Tibial nerve (tissue), 4 donors: ENCODE measurements at regions not wholly inside any gene's neighbourhood (a gene's known extent, or its start where the extent isn't known, plus 50 kb on each side); places are given as distances from the start of the nearest gene placed in this dataset.

ENCODE experiments used
- DNase-seq, 2 donors: peaks; one replicate each; pipeline ENCODE4 v3.0.0-alpha.2; 2019; ENCODE audit warnings: low spot score in 2 of 2
- H3K27ac ChIP-seq, 4 donors: fragments of 200-600 bp; sonication (generic) in 3 of 4; one replicate each; pipeline ENCODE4 v1.5.1; 2017 to 2019; ENCODE audit warnings: mild to moderate bottlenecking in 1 of 4
- H3K27me3 ChIP-seq, 2 donors: fragments of 200-600 bp; sonication (generic) in 1 of 2; one replicate each; pipeline versions ENCODE4 v1.5.1 to v1.6.0; 2017 to 2019
- H3K36me3 ChIP-seq, 3 donors: fragments of 200-600 bp; sonication (generic); one replicate each; pipeline ENCODE4 v1.5.1; 2018 to 2019
- H3K4me1 ChIP-seq, 4 donors: fragments of 200-600 bp; sonication (generic) in 3 of 4; one replicate each; pipeline ENCODE4 v1.5.1; 2017 to 2019
- H3K4me3 ChIP-seq, 4 donors: fragments of 200-600 bp; sonication (generic) in 3 of 4; one replicate each; pipeline ENCODE4 v1.5.1; 2017 to 2019; ENCODE audit warnings: mild to moderate bottlenecking in 1 of 4, moderate library complexity in 1 of 4
- H3K9me3 ChIP-seq, 4 donors: fragments of 200-600 bp; sonication (generic) in 3 of 4; one replicate each; pipeline ENCODE4 v1.5.1; 2017 to 2019
- CTCF ChIP-seq, 5 experiments: fragments of 200-600 bp in 3 of 5; fragments of 450-650 bp in 2 of 5; sonication (generic) in 3 of 5; IDR thresholded peaks; one replicate each; pipeline ENCODE4 v1.5.1; 2016 to 2019; ENCODE audit warnings: antibody characterized with exemption in 5 of 5, mild to moderate bottlenecking in 3 of 5, moderate library complexity in 2 of 5
- EP300 ChIP-seq, 2 donors: sonication (generic); formaldehyde crosslinking; IDR thresholded peaks; one replicate each; pipeline ENCODE4 v1.6.1; 2017; ENCODE audit warnings: antibody characterized with exemption in 2 of 2, mild to moderate bottlenecking in 1 of 2
- POLR2A ChIP-seq, 2 donors: fragments of 450-650 bp; IDR thresholded peaks; one replicate each; pipeline ENCODE4 v1.6.1; 2017; ENCODE audit warnings: antibody characterized with exemption in 2 of 2, mild to moderate bottlenecking in 2 of 2, moderate library complexity in 2 of 2
- WGBS, 2 donors: methylation state at CpG; one replicate each; pipeline ENCODE4 v1.1.5; 2018; 5-methylcytosine and 5-hydroxymethylcytosine counted together

- H3K4me3 ChIP-seq: no peak overlapping the region
- TF ChIP-seq CTCF (IDR thresholded peaks at IDR 0.05) (no peak), POLR2A (IDR thresholded peaks at IDR 0.05) (no peak), EP300 (IDR thresholded peaks at IDR 0.05) (no peak)
- no peaks in the 10 kb centered on the region for H3K27me3 ChIP-seq
- WGBS, 2 donors: 80 to 85% methylated on average over 1 of the region's 1 CpG
- no peaks in the 10 kb centered on the region for H3K9me3 ChIP-seq
- no peaks in the 10 kb centered on the region for H3K36me3 ChIP-seq
- peaks cover 0 to 18% (median 5%) of the 10 kb centered on the region in 4 donors for H3K4me1 ChIP-seq
- DNase-seq: no peak
- H3K27ac ChIP-seq: no peak overlapping the region
Observed at GRCh38 chr21:27265492-27265891, 298.6 kb upstream of the ADAMTS5 start.

GRCh38 chr21:27261676-27262075 is 294.8 kb upstream of the ADAMTS5 start:
- Histone ChIP-seq H3K4me3 (no peak overlapping the region), H3K9me3 (no peaks in the 10 kb centered on the region), H3K4me1 (no peaks in the 10 kb centered on the region), H3K36me3 (no peaks in the 10 kb centered on the region), H3K27me3 (no peaks in the 10 kb centered on the region), H3K27ac (no peak overlapping the region)
- no peak for TF ChIP-seq CTCF (IDR thresholded peaks at IDR 0.05)
- TF ChIP-seq EP300 (IDR thresholded peaks at IDR 0.05): no peak
- TF ChIP-seq POLR2A (IDR thresholded peaks at IDR 0.05): no peak
- WGBS, 2 donors: 72 to 82% methylated on average over 2 of the region's 2 CpGs
- DNase-seq: no peak

GRCh38 chr21:27260728-27261127 is 293.8 kb upstream of the ADAMTS5 start:
- TF ChIP-seq CTCF (IDR thresholded peaks at IDR 0.05): no peak
- no peak for TF ChIP-seq POLR2A (IDR thresholded peaks at IDR 0.05)
- TF ChIP-seq EP300 (IDR thresholded peaks at IDR 0.05): no peak
- Histone ChIP-seq H3K4me3 (no peak overlapping the region), H3K36me3 (no peaks in the 10 kb centered on the region), H3K4me1 (no peaks in the 10 kb centered on the region), H3K27me3 (no peaks in the 10 kb centered on the region), H3K27ac (no peak overlapping the region), H3K9me3 (no peaks in the 10 kb centered on the region)
- no peak for DNase-seq
- WGBS, 2 donors: 92 to 98% methylated on average over 2 of the region's 2 CpGs

- Histone ChIP-seq H3K4me3 (no peak overlapping the region), H3K9me3 (no peaks in the 10 kb centered on the region), H3K27ac (peak overlapping the region in 2 of 4 donors; percentile 39 to 46), H3K27me3 (no peaks in the 10 kb centered on the region), H3K36me3 (no peaks in the 10 kb centered on the region), H3K4me1 (no peaks in the 10 kb centered on the region)
- WGBS, 2 donors: 73 to 77% methylated on average over 10 of the region's 10 CpGs
- TF ChIP-seq POLR2A (IDR thresholded peaks at IDR 0.05) (no peak), CTCF (IDR thresholded peaks at IDR 0.05) (no peak), EP300 (IDR thresholded peaks at IDR 0.05) (no peak)
- no peak for DNase-seq
Observed at GRCh38 chr21:27258742-27259448, 292.0 kb upstream of the ADAMTS5 start.

- Histone ChIP-seq H3K27me3 (no peaks in the 10 kb centered on the region), H3K27ac (peak overlapping the region in 2 of 4 donors; percentile 39 to 46), H3K4me3 (no peak overlapping the region), H3K36me3 (no peaks in the 10 kb centered on the region), H3K4me1 (no peaks in the 10 kb centered on the region), H3K9me3 (no peaks in the 10 kb centered on the region)
- 57 to 61% methylated on average over 3 of the region's 3 CpGs for WGBS, 2 donors
- TF ChIP-seq EP300 (IDR thresholded peaks at IDR 0.05) (no peak), POLR2A (IDR thresholded peaks at IDR 0.05) (no peak), CTCF (IDR thresholded peaks at IDR 0.05) (no peak)
- DNase-seq: no peak
Observed at GRCh38 chr21:27257908-27258556, 291.1 kb upstream of the ADAMTS5 start.
